ENCODE measurements at regions not wholly inside any gene's neighbourhood (a gene's known extent, or its start where the extent isn't known, plus 50 kb on each side); places are given as distances from the start of the nearest gene placed in this dataset.

- Mint-ChIP-seq H3K4me1 (ENCODE audit: low read depth in 2 of 2) (peaks cover 5 to 6% of the 10 kb centered on the region in 2 donors), H3K27ac (no peak overlapping the region), H3K9me3 (peaks cover 4% of the 10 kb centered on the region), H3K4me3 (no peak overlapping the region), H3K36me3 (no peaks in the 10 kb centered on the region), H3K27me3 (peaks cover 14 to 27% of the 10 kb centered on the region in 2 donors)
- DNase-seq (ENCODE audit: low spot score) (no peak), ATAC-seq (no peak)
Observed at GRCh38 chrX:45449982-45450381, 249.3 kb upstream of the DIPK2B start.

- ATAC-seq, result no peak
- Mint-ChIP-seq H3K4me1 (ENCODE audit: low read depth in 2 of 2) (peaks cover 5 to 6% of the 10 kb centered on the region in 2 donors), H3K9me3 (peaks cover 4% of the 10 kb centered on the region)
Observed at GRCh38 chrX:45447995-45448394, 247.3 kb upstream of the DIPK2B start.

GRCh38 chrX:45447331-45447730, 246.7 kb upstream of the DIPK2B start:
- H3K27ac Mint-ChIP-seq, result no peak overlapping the region
- no peak overlapping the region for H3K4me3 Mint-ChIP-seq
- peaks cover 4% of the 10 kb centered on the region for H3K9me3 Mint-ChIP-seq
- no peak for DNase-seq (ENCODE audit: low spot score)
- H3K4me1 Mint-ChIP-seq (ENCODE audit: low read depth in 2 of 2), result peaks cover 5 to 6% of the 10 kb centered on the region in 2 donors
- H3K27me3 Mint-ChIP-seq, result peaks cover 3 to 19% of the 10 kb centered on the region in 2 donors
- ATAC-seq, result peak in 1 of 2 donors; percentile 28
- no peaks in the 10 kb centered on the region for H3K36me3 Mint-ChIP-seq

More at GRCh38 chrX:45447995-45448394, 247.3 kb upstream of the DIPK2B start:
- Mint-ChIP-seq H3K27me3 (peaks cover 6 to 21% of the 10 kb centered on the region in 2 donors), H3K4me3 (no peak overlapping the region), H3K36me3 (no peaks in the 10 kb centered on the region), H3K27ac (no peak overlapping the region)
- no peak for DNase-seq (ENCODE audit: low spot score)

GRCh38 chrX:45445745-45446412, 245.2 kb upstream of the DIPK2B start:
- Mint-ChIP-seq H3K27ac (peak overlapping the region in 1 of 2 donors; percentile 4), H3K4me3 (no peak overlapping the region), H3K27me3 (peaks cover 0 to 12% of the 10 kb centered on the region in 2 donors), H3K9me3 (no peaks in the 10 kb centered on the region), H3K36me3 (no peaks in the 10 kb centered on the region), H3K4me1 (ENCODE audit: low read depth in 2 of 2) (peaks cover 5 to 6% of the 10 kb centered on the region in 2 donors)
- ATAC-seq (peak in 1 of 2 donors; percentile 59), DNase-seq (ENCODE audit: low spot score) (no peak)

- H3K27me3 Mint-ChIP-seq, result peaks cover 18 to 23% of the 10 kb centered on the region in 2 donors
- no peak for DNase-seq (ENCODE audit: low spot score)
- no peaks in the 10 kb centered on the region for H3K9me3 Mint-ChIP-seq
- H3K4me3 Mint-ChIP-seq, result no peak overlapping the region
- H3K27ac Mint-ChIP-seq, result no peak overlapping the region
- no peak for ATAC-seq
- peaks cover 0 to 3% of the 10 kb centered on the region in 2 donors for H3K4me1 Mint-ChIP-seq (ENCODE audit: low read depth in 2 of 2)
- no peaks in the 10 kb centered on the region for H3K36me3 Mint-ChIP-seq
Observed at GRCh38 chrX:45437186-45437585, 236.5 kb upstream of the DIPK2B start.

- Mint-ChIP-seq H3K4me1 (ENCODE audit: low read depth in 2 of 2) (peaks cover 0 to 3% of the 10 kb centered on the region in 2 donors), H3K27ac (no peak overlapping the region), H3K27me3 (peaks cover 21 to 31% of the 10 kb centered on the region in 2 donors), H3K9me3 (no peaks in the 10 kb centered on the region), H3K4me3 (no peak overlapping the region), H3K36me3 (no peaks in the 10 kb centered on the region)
- ATAC-seq (no peak), DNase-seq (ENCODE audit: low spot score) (no peak)
Observed at GRCh38 chrX:45435481-45435880, 234.8 kb upstream of the DIPK2B start.

- Mint-ChIP-seq H3K4me1 (ENCODE audit: low read depth in 2 of 2) (peaks cover 0 to 3% of the 10 kb centered on the region in 2 donors), H3K4me3 (no peak overlapping the region), H3K27ac (no peak overlapping the region), H3K36me3 (no peaks in the 10 kb centered on the region), H3K9me3 (no peaks in the 10 kb centered on the region), H3K27me3 (peaks cover 21 to 28% of the 10 kb centered on the region in 2 donors)
- ATAC-seq (no peak), DNase-seq (ENCODE audit: low spot score) (no peak)
Observed at GRCh38 chrX:45434231-45434630, 233.6 kb upstream of the DIPK2B start.

- no peaks in the 10 kb centered on the region for H3K36me3 Mint-ChIP-seq
- DNase-seq (ENCODE audit: low spot score) (no peak), ATAC-seq (no peak)
Observed at GRCh38 chrX:45428831-45429230, 228.2 kb upstream of the DIPK2B start.

GRCh38 chrX:45424326-45424725, 223.7 kb upstream of the DIPK2B start:
- DNase-seq (ENCODE audit: low spot score) (no peak), ATAC-seq (no peak)
- Mint-ChIP-seq H3K36me3 (no peaks in the 10 kb centered on the region), H3K27ac (no peak overlapping the region), H3K9me3 (no peaks in the 10 kb centered on the region), H3K4me1 (ENCODE audit: low read depth in 2 of 2) (no peaks in the 10 kb centered on the region), H3K27me3 (peaks cover 19 to 26% of the 10 kb centered on the region in 2 donors), H3K4me3 (no peak overlapping the region)

More at GRCh38 chrX:45428831-45429230, 228.2 kb upstream of the DIPK2B start:
- Mint-ChIP-seq H3K27ac (no peak overlapping the region), H3K4me1 (ENCODE audit: low read depth in 2 of 2) (peaks cover 0 to 3% of the 10 kb centered on the region in 2 donors), H3K4me3 (no peak overlapping the region), H3K27me3 (peaks cover 30% of the 10 kb centered on the region in 2 donors), H3K9me3 (no peaks in the 10 kb centered on the region)

GRCh38 chrX:45422216-45422925, 221.7 kb upstream of the DIPK2B start:
- Mint-ChIP-seq H3K9me3 (no peaks in the 10 kb centered on the region), H3K27me3 (peaks cover 26 to 39% of the 10 kb centered on the region in 2 donors), H3K4me3 (no peak overlapping the region), H3K27ac (no peak overlapping the region), H3K4me1 (ENCODE audit: low read depth in 2 of 2) (no peaks in the 10 kb centered on the region), H3K36me3 (no peaks in the 10 kb centered on the region)
- no peak for DNase-seq (ENCODE audit: low spot score)
- no peak for ATAC-seq

GRCh38 chrX:45421806-45422205, 221.1 kb upstream of the DIPK2B start:
- no peaks in the 10 kb centered on the region for H3K36me3 Mint-ChIP-seq
- H3K9me3 Mint-ChIP-seq, result no peaks in the 10 kb centered on the region
- no peak for DNase-seq (ENCODE audit: low spot score)
- no peak for ATAC-seq
- H3K27me3 Mint-ChIP-seq, result peaks cover 28 to 43% of the 10 kb centered on the region in 2 donors
- H3K4me1 Mint-ChIP-seq (ENCODE audit: low read depth in 2 of 2), result no peaks in the 10 kb centered on the region
- no peak overlapping the region for H3K27ac Mint-ChIP-seq
- no peak overlapping the region for H3K4me3 Mint-ChIP-seq

- Mint-ChIP-seq H3K27ac (no peak overlapping the region), H3K36me3 (peaks cover 4% of the 10 kb centered on the region), H3K4me1 (ENCODE audit: low read depth in 2 of 2) (peaks cover 3 to 4% of the 10 kb centered on the region in 2 donors), H3K9me3 (peaks cover 3% of the 10 kb centered on the region), H3K27me3 (peaks cover 4 to 21% of the 10 kb centered on the region in 2 donors), H3K4me3 (no peak overlapping the region)
- DNase-seq (ENCODE audit: low spot score) (no peak), ATAC-seq (no peak)
Observed at GRCh38 chrX:45404206-45404605, 203.5 kb upstream of the DIPK2B start.

GRCh38 chrX:45401923-45402322, 201.2 kb upstream of the DIPK2B start:
- DNase-seq (ENCODE audit: low spot score), result no peak
- peaks cover 4 to 18% of the 10 kb centered on the region in 2 donors for H3K27me3 Mint-ChIP-seq
- no peak overlapping the region for H3K4me3 Mint-ChIP-seq
- no peak overlapping the region for H3K27ac Mint-ChIP-seq
- H3K9me3 Mint-ChIP-seq, result peaks cover 3% of the 10 kb centered on the region
- peaks cover 4% of the 10 kb centered on the region for H3K36me3 Mint-ChIP-seq
- peaks cover 3 to 4% of the 10 kb centered on the region in 2 donors for H3K4me1 Mint-ChIP-seq (ENCODE audit: low read depth in 2 of 2)
- no peak for ATAC-seq

All from natural killer cell treated with Interleukin-12 subunit alpha and Interleukin-12 subunit beta and Interleukin-15 and Interleukin-18, amount 100 ng/mL, for 72 hours (primary cell).